Activated CD4-positive, alpha-beta T cell treated with anti-CD3 and anti-CD28 coated beads, Interleukin-2, amount 50 U/mL, for 16 hours (primary cell): ENCODE measurements at regions not wholly inside any gene's neighbourhood (a gene's known extent, or its start where the extent isn't known, plus 50 kb on each side); places are given as distances from the start of the nearest gene placed in this dataset.

Experiments used
- DNase-seq: peaks from one replicate; pipeline ENCODE4 v3.0.0-alpha.2; 2020

DNA sequence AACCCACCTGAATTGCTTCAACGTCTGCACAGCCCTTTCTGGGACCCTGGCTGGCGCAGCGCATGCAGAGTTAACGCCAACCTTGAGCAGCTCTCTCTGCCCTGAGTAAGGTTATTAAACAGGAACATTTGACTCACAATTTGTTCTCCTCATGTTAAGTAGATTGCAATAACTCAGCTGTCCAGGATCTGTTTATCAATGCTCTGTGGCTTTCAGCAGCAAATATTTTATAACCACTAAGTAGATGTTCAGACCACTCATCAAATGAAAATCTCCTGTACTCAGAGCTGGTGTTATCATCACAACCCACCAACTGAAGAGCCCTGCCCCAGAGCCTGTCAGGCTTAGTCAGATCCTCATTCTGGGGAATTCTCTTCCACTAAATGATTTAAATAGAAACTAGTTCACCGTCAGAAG lies 403.0 kb downstream of the ZNF608 start:
- peak; percentile 12 for DNase-seq

DNA sequence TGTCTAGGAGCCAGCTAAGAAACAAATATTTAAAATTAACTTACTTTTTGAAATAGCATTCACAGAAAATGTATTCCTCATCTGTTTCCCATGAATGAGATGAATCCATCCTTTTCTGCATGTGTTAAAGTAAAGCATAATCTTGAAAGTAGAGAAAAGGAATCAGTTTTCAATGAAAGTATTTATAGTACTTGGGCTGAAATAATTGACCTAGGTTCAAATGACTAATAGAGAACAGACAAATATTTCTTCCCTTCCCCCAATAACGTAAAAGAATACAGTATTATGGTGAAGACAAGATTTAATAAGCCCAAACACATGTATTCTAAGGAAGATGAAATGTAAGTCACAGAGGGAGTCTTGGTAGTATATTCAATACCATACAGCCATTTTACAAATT lies 403.5 kb downstream of the ZNF608 start:
- no peak for DNase-seq

DNA sequence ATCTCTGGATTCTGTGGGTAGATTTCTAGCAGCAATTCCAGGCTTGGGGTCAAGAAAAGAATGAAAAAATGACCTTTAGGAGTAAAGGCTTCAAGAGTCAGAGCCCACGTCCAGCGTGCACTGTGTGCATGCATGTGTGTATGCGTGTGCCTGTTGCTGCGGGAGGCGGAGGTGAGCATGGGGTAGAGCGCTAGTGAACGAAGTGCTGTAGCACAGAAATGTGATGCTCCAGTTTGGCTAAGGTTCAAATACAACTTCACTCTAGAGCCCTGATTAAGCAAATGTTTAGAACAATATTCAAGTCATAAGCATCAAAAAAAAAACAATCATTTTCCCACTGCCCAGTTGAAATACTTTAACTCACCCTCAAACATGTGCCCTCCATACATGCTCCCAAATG lies 403.9 kb downstream of the ZNF608 start:
- no peak for DNase-seq

DNA sequence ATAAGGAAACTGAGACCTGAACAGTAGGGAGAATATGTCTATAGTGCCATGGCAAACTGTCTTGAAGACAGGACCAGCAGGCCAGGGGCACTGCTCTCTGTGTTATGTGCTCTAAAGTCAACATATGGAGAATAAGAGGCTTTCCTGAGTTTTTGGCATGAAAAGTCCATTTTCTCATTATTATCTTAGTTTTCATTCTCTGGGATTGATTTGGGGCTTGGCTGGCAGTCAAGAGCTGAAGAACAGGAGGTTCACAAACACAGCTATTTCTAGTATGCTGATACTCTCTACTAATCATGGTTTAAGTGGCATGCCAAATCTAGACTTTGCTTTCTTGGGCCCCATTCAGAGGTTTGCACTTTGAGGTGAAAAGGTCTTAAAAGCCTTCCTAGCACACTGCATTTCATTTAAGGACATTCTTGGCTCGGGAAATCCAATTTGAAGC lies 404.4 kb downstream of the ZNF608 start:
- no peak for DNase-seq

DNA sequence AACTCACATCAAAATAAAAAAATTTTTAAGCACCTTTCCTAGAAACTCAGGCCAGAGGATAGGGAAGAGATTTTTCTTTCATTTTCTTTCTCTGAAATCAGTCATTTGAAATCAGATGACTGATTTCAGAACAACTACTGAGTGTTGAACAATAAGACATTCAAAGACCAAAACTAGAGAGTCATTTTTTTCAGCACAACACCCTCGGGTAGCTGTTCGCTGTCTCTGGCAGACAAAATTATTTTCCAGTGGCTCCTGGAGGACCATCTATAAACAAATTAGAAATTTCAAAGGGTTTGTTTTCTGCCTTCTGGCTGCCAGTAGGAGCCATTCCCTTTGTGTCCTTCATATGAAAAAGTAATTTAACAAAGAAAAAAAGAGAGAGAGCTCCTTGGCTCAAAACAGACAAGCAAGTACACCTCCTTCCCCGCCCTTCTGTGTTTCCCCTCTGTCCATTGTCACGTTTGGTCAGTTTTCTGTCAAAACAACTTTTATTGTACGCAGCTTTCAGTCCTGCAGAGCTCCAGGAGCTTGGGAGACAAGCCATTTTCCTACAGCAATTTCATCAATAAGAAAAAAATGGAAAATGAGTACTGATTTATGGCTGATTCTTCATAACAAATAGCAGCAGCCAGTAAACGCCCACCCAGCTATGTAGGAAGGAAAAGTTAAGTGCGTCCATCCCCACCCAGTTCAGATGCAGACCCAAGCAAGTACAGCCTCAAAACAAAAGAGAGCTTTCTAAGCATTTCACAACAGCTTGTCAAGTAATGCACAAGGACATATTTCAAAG lies 405.2 kb downstream of the ZNF608 start:
- peak; percentile 5 for DNase-seq

DNA sequence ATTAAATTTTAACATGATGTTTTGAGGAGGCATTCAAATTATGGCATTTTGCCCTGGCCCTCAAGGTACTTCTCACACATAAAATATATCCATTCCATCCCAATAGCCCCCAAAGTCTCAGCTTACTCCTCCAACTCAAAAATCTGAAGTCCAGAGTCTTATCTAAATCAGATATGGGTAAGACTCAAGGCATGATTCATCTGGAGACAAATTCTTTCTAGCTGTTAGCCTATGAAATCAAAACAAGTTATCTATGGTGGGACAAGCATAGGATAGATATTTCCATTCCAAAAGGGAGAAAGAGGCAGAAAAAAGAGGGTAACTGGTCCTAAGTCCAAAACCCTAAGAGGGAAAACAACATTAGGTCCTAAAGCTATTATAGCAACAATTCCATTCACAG lies 408.4 kb downstream of the ZNF608 start:
- DNase-seq: no peak

DNA sequence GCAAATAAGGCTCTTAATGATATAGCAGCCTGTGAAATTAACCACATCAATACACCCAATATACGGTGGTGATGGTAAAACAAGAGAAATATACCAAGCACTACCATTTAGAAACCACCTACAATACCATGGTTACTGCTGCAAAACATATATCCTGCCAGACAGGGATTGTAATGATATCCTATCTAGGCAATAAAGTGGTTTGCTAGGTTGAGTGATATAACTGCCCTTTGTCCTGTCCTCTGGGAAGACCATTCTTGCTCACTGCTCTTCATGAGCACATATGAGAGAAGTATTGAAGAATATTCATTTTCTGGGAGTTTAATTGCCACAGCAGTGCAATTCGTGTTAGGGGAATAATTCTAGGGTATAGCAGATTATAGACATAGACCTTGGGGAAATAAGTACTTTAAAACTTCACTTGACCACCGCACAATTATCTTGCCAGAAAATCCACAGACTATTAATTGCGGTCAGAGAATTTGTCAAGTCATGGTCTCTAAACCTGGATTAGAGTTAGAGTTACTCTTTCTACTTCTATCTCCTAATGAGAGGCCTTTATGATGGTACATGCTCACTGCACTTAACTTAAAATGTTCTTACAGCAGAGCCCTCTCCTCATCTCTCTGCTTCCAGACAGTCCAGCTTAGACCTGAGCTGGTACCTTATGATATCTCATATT lies 413.0 kb downstream of the ZNF608 start:
- DNase-seq: no peak

DNA sequence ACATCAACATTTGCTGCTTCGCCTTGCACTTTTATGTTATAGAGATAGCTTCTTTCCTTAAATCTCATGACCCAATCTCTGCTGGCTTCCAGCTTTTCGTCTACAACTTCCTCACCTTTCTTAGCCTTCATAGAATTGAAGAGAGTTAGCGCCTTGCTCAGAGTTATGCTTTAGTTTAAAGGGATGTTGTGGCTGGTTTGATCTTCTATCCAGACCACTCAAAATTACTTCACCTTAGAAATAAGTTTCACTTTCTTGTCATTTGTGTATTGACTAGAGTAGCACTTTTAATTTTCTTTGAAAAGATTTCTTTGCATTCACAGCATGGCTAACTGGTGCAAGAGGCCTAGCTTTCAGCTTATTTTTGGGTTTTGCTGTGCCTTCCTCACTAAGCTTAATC lies 414.2 kb downstream of the ZNF608 start:
- no peak for DNase-seq

DNA sequence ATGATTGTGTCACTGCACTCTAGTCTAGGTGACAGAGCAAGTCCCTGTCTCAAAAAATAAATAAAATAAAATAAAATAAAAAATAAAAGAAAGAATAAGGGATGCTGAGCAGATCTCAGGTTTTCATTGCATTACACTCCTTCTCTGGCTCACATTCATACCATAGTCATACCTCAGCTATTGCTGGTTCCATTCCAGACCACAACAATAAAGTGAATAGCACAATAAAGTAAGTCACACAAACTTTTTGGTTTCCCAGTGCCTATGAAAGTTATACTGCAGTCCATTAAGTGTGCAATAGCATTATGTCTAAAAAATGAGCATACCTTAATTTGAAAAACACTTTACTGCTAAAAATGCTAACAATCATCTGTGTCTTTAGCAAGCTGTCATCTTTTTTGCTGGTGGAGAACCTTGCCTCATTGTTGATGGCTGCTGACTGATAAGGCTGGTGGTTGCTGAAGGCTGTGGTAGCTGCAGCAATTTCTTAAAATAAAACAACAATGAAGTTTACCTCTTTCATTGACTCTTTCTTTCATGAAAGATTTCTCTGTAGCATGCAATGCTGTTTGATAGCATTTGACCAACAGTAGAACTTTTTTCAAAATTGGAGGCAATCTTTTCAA lies 415.7 kb downstream of the ZNF608 start:
- no peak for DNase-seq

DNA sequence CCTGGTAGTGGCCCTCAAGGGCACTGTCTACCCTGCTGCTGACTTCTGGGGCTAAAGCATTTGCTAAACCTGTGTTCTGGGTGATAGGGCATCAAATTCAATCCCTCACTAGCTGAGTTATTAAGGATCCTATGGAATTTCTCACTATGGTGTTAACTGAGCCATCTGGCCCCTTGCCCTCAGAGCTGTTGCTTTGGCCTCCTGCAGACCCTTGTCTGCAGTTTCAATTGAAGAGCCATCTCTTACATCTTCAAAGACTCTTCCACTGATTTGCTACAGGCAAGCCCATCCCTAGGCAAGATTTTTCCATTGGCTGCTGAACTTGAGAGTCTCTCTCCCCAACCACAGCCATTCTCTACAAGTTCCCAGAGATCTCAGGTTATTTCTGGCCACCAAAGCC lies 418.2 kb downstream of the ZNF608 start:
- no peak for DNase-seq

DNA sequence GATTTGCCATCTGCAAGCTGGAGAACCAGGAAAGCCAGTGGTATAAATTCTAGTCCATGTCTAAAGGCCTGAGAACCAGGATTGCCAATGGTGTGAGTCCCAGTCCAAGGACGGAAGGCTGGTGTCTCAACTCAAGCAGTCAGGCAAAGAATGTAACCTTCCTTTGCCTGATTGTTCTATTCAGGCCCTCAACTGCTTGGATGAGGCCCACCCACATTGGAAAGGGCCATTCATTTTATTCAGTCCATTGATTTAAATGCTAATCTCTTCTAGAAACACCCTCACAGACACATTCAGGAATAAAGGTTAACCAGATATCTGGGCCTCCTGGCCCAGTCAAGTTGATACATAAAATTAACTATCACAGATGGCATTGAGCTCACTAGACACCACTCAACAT lies 427.8 kb downstream of the ZNF608 start:
- DNase-seq: no peak

DNA sequence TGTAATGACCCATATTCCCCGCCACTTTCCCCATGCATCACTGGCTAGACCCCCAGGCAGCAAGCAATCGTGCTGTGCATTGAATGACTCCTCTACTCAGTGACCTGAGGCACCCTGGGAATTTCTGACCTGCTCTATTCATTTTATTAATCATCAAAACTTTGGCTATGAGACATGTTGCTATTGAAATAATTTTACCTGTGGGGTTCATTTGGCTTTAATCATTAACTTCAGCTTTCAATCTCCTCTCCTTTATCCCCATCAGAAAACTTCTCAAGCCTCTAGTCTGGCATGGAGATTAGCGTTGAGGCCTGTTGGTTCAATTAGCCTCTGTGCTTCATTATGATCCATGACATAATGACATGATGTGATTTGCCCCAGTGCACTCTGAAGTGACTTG lies 429.0 kb downstream of the ZNF608 start:
- DNase-seq: no peak

DNA sequence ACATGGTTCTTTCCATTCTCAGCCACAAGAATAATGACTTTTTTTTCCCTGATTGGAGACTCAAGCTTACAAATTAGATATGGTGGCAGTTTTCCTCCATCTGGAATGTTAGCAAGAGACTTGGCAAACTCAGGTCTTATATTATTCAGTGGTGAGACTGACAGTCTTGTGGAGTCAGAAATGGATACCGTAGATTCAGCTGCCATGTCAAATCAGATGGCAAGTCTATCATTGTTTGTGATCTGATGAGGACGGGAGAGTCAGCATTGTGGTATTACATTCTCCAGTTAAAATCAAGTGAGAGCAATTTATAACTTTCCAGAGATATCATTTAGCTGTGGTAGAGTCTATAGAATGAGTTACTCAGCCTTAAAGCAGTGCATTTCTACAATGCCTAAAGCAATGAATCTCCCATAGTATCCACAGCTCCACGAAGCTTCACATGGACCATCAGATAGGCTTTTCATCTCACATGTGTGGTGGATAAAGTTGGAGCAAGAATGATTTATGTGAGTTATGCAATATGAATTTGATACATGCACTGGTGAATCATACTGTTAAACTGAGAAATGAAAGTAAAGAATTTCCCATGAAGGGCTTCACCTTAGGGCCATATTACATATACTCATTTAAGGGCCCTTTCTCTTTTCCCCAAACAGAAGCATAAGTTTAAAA lies 430.6 kb downstream of the ZNF608 start:
- DNase-seq: no peak

DNA sequence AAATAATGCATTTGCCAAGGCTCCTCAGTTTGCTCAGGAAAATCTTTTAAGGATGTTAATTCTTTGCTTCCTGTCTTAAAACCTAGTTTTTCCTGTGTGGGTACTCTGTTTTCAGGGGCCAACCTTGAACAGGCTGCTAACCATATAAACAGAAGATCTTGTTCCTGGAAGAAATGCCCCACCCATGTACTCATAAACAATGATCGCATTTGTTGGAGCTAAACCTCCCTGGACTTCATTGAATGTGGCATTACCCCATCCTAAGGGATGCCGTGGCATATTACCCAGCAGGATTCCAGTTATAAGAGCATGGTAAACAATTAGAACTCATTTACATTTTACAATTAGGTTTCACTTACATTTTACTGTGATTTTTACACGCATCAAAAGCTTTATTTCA lies 436.0 kb downstream of the ZNF608 start:
- no peak for DNase-seq

DNA sequence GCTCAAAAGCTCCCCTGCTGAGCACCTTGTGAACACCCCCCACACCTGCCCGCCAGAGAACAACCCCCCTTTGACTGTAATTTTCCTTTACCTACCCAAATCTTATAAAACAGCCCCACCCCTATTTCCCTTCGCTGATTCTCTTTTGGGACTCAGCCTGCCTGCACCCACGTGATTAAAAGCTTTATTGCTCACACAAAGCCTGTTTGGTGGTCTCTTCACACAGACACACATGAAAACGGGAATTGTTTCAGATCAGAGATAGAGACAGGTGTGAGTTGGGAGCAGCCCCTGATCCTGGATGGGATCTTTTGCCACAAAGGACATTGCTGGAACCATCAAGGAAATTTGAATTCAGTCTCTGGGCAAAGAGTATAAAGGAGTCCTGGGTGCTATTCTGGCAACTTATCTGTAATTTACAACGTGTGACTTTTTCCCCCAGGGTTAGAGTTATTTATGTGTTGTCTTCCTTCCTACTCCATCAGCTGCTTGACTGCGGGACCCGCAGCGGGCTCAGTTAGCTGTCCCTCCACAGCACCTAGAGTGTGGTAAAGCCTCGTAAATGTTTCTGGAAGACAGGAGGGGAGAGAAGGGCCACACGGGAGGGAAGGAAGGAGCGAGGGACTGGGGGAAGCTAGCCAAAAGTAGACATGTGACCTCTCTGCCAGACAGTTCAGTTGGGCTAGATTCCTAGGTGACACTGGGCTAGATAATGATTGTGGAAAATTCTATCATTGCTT lies 437.0 kb downstream of the ZNF608 start:
- DNase-seq: no peak

DNA sequence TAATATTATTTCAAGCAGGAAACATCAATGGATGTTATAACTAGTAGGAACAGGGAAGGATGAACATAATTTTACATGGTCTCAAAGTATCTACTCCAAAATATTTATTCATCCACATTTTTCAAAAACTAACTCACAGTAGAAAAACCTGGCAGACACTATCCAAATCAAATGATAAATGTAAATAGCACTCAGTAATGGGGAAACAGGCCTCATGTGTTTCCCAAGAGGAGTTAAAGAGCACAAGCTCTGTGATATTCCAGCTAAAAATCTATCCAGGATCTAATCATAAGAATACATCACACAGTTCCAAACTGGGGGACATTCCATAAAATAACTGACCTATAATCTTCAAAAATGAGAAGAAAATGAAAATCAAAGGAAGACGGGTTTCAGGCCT lies 443.1 kb downstream of the ZNF608 start:
- no peak for DNase-seq

DNA sequence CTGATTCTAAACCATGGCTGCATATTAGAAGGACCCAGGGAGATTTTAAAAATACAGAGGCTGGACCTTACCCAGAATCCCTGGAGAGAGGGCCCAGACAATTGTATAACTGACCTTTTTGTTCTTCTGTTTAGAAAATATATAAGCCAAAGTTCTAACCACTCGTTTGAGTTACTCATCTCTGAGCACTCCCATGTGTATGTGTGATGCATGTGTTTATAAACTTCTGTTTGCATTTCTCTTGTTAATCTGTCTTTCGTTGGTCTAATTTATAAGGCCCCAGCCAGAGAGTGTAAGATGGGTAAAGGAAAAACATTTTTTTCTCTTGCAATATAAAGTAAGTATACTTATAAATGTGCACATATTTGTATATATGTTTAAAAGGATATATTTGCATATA lies 443.9 kb downstream of the ZNF608 start:
- DNase-seq: no peak

DNA sequence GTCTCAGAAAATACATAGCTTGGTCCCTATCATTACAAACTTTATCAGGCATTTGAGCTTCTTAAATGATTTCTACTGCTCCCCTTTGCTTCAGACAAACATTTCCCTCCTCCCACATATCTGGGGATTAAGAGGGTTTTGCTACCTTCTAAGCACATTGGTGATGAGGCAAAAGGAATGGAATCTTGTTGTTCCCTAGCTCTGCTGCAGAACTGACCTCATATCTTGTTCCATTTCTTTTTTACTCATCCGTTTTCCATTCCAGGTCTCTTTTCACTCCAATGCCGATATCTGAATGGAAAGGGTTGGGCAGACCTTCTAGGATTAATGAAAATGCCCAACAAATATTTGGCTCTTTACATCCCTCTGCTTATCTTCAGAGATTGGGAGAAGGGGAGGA lies 444.6 kb downstream of the ZNF608 start:
- DNase-seq: no peak

DNA sequence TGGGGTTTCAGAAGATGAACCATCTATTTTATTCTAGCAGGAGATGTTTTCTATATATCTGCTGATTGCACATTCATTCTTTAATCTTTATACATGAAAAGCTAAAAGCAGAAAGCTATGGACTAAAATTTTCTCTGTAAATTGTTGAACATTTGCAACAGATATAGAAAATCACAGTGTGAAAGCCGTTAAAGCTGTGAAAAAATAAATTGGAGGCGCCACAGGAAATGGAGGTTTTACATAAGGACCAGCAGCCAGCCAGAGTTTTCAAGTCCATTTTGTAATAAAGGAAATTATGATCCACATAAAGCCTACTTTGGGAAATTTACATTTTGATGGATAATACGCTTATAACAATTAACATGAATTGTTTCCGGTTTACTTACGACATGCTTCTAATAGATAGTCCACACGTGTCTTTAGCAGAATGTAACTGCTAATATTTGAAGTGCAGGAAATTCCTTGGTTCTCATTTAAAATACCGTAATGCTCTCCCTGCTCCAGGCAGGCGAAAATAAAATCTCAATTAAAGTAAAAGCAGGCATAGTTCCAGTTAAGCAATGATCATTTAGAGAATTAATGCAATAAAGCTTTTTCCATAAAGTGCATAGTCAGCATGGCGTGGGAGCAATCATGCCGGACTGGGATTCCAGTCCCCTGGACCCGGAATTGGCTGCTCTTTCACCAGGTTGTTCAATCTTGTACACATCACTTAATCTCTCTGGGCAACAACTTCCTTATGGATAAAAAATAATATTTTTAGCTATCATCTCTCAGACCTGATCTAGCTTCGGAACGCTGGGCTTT lies 445.4 kb downstream of the ZNF608 start:
- no peak for DNase-seq

DNA sequence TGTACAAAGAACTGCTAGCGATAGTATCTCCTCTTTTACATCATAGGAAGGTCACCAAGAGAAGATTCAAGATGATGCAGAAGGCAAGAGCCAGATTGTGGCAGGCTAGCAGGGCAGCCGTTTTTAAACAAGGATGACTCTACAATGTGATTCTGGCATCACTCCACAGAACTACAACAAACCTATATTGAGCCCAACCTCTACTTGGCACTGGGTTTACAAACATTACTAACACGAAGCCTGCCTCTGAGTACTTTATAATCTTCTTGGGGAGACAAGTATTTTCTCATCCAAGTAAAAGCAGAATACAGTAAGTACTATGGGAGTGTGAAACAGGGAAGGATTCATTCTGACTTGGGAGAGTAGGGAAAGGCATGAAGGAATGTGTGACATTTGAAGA lies 448.6 kb downstream of the ZNF608 start:
- no peak for DNase-seq

DNA sequence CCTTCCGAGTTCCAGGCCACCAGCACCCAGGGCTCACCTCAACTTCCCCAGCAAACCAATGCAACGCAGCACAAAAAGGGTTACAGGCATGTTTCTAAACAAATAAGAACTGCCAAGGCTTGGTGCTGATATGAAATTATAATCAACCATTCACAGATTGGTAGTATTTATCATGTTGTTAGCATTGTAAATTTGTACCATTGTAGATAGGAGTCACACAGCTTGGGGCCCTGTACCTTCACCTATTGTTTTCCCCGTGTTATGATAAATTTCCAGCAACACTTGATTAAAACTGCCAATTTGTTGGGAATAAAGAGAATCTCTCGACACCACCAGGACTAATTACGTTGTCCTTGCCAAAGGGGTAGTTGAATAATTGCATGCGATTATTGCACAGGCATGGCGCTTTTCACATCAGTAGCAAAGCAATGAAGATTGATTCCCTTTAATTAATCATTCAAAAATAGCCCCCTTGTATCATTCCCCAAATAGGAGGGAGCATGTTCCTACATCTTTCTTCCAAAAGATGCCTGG lies 454.1 kb downstream of the ZNF608 start:
- DNase-seq: no peak
